HepG2 (cell line): ENCODE measurements at regions not wholly inside any gene's neighbourhood (a gene's known extent, or its start where the extent isn't known, plus 50 kb on each side); places are given as distances from the start of the nearest gene placed in this dataset.

Experiments used
- CTCF ChIP-seq: sonication (generic); formaldehyde crosslinking; IDR thresholded peaks from 2 replicates; pipeline ENCODE4 v1.5.0; 2020; ENCODE audit warnings: mild to moderate bottlenecking, missing genetic modification reagents, moderate library complexity
- ELF1 ChIP-seq: sonication (generic); formaldehyde crosslinking; IDR thresholded peaks from 2 replicates; pipeline ENCODE4 v1.4.0; 2020; ENCODE audit warnings: missing genetic modification reagents
- JUND ChIP-seq: sonication (generic); formaldehyde crosslinking; IDR thresholded peaks from 2 replicates; pipeline ENCODE4 v1.8.0; 2022; ENCODE audit warnings: mild to moderate bottlenecking, missing genetic modification reagents
- POLR2A ChIP-seq, 2 experiments: IDR thresholded peaks; 2 replicates each; pipeline ENCODE4 v1.6.1; 2011; ENCODE audit warnings: low read depth in 2 of 2, low read length in 2 of 2, mild to moderate bottlenecking in 1 of 2, moderate library complexity in 1 of 2; ENCODE audit not compliant: insufficient read depth in 1 of 2
- XRCC5 ChIP-seq: fragments of 200-400 bp; formaldehyde crosslinking; optimal IDR thresholded peaks from 2 replicates; pipeline ENCODE3; 2017; ENCODE audit warnings: mild to moderate bottlenecking, low read length

- TF ChIP-seq XRCC5 = no peak
- no peak for TF ChIP-seq CTCF
- no peak for TF ChIP-seq POLR2A (IDR thresholded peaks at IDR 0.05; ENCODE audit: insufficient read depth in 1 of 2, low read depth in 2 of 2, low read length in 2 of 2)
- no peak for TF ChIP-seq ELF1 (CRISPR knock-in tag)
- no peak for TF ChIP-seq JUND (CRISPR knock-in tag)
Measured at GRCh38 chr12:127107744-127108143, 1159.2 kb upstream of the TMEM132C start.
